ENCODE measurements at regions not wholly inside any gene's neighbourhood (a gene's known extent, or its start where the extent isn't known, plus 50 kb on each side); places are given as distances from the start of the nearest gene placed in this dataset.
"Not testable (repeated sequence)": the region's sequence is repeated elsewhere in the genome, so short reads cannot be mapped to it uniquely, and the experiment has no call there.

DNA sequence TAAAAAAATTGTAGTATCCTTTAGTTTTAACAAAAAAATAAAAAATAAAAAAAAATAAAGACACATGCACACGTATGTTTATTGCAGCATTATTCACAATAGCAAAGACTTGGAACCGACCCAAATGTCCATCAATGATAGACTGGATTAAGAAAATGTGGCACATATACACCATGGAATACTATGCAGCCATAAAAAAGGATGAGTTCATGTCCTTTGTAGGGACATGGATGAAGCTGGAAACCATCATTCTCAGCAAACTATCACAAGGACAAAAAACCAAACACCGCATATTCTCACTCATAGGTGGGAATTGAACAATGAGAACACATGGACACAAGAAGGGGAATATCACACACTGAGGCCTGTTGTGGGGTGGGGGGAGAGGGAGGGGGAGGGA, 370.4 kb downstream of the VRK1 start:
- TF ChIP-seq TAF1 (IDR thresholded peaks at IDR 0.05; ENCODE audit: low read depth); CTCF (IDR thresholded peaks at IDR 0.05; ENCODE audit: poor library complexity, severe bottlenecking); EZH2 (IDR thresholded peaks at IDR 0.05; ENCODE audit: borderline replicate concordance, insufficient read depth, low read length, poor library complexity, severe bottlenecking): not testable (repeated sequence)

All from neural cell (in vitro differentiated cells).